ENCODE measurements at regions not wholly inside any gene's neighbourhood (a gene's known extent, or its start where the extent isn't known, plus 50 kb on each side); places are given as distances from the start of the nearest gene placed in this dataset.
A peak's percentile ranks its signal among the peaks of the same experiment; 100 is the strongest.

- ATAC-seq (no peak), DNase-seq (ENCODE audit: low spot score) (no peak), FAIRE-seq (no peak)
- Histone ChIP-seq H3K4me3 (replicated peaks in 1 of 3; ENCODE audit: insufficient read depth in 1 of 3, low read depth in 2 of 3, low read length in 3 of 3) (no peak overlapping the region), H3K79me2 (ENCODE audit: insufficient read depth, low read length) (no peaks in the 10 kb centered on the region), H3K27me3 (ENCODE audit: control insufficient read depth in 1 of 2, insufficient read depth in 2 of 2, low read length in 2 of 2) (peaks cover 3 to 63% of the 10 kb centered on the region in 2 experiments), H3K4me1 (ENCODE audit: insufficient read depth, low read length) (peaks cover 59% of the 10 kb centered on the region), H4K20me1 (ENCODE audit: insufficient read depth, low read length) (no peaks in the 10 kb centered on the region), H3K27ac (ENCODE audit: extremely low read length, insufficient read depth, low read length) (no peak overlapping the region), H3K9me3 (ENCODE audit: low read length) (no peaks in the 10 kb centered on the region), H3K36me3 (replicated peaks in 1 of 2; ENCODE audit: control insufficient read depth in 1 of 2, insufficient read depth in 2 of 2, low read length in 2 of 2) (no peaks in the 10 kb centered on the region), H3K4me2 (ENCODE audit: low read depth, low read length) (peak overlapping the region; percentile 62; the same call in 1 of the 2 replicates), H2AFZ (ENCODE audit: low read length) (no peak overlapping the region), H3K9ac (ENCODE audit: insufficient read depth, low read depth, low read length) (no peak overlapping the region)
- intact Hi-C loops (cut with micrococcal nuclease; ENCODE audit: unreplicated experiment) (no loop called here), in situ Hi-C loops (cut with HindIII; ENCODE audit: extremely low pct_ligation_motif_present, low pct_unique_long_range_greater_than_20kb) (no loop called here)
- no TSS peak for BruUV-seq (replicated peaks)
- WGBS (ENCODE audit: low lambda C conversion rate) = 14% methylated on average over 5 of the region's 5 CpGs
- POLR2A ChIA-PET = no interaction called here
- TF ChIP-seq HDAC2 (CRISPR knock-in tag; IDR thresholded peaks at IDR 0.05) (no peak), ZNF414 (CRISPR knock-in tag; IDR thresholded peaks at IDR 0.05) (no peak), ZNF230 (CRISPR knock-in tag; IDR thresholded peaks at IDR 0.05) (no peak), RXRA (CRISPR knock-in tag; IDR thresholded peaks at IDR 0.05) (no peak), MYNN (CRISPR knock-in tag; IDR thresholded peaks at IDR 0.05; ENCODE audit: low read depth) (no peak), ARNT2 (CRISPR knock-in tag; IDR thresholded peaks at IDR 0.05; ENCODE audit: low read depth) (no peak), TBL1XR1 (IDR thresholded peaks at IDR 0.05; ENCODE audit: borderline replicate concordance, low read length, partially characterized antibody) (no peak), SAP130 (CRISPR knock-in tag; IDR thresholded peaks at IDR 0.05; ENCODE audit: low read depth) (no peak), SAFB2 (CRISPR knock-in tag; IDR thresholded peaks at IDR 0.05; ENCODE audit: borderline replicate concordance, low read depth) (no peak)
- CTCF ChIA-PET (ENCODE audit: low intra/inter-chr PET ratio, low total read pairs) = no interaction called here
Observed at GRCh38 chr2:46848447-46848846, 67.2 kb downstream of the MCFD2 start.

All from HepG2 (cell line).